HG02973 (cell line): ENCODE measurements at regions not wholly inside any gene's neighbourhood (a gene's known extent, or its start where the extent isn't known, plus 50 kb on each side); places are given as distances from the start of the nearest gene placed in this dataset.

Experiments
- ATAC-seq: cut with Tn5 transposase; IDR thresholded peaks from one replicate; pipeline ENCODE4 v1.9.1; 2021; ENCODE audit warnings: moderate library complexity; ENCODE audit not compliant: unreplicated experiment

- no peak for ATAC-seq
Measured at GRCh38 chr6:105797983-105798453, 288.1 kb upstream of the PRDM1 start.

GRCh38 chr6:105797286-105797979, 288.7 kb upstream of the PRDM1 start:
- ATAC-seq: no peak

- no peak for ATAC-seq
Measured at GRCh38 chr6:105795913-105796517, 290.1 kb upstream of the PRDM1 start.

DNA sequence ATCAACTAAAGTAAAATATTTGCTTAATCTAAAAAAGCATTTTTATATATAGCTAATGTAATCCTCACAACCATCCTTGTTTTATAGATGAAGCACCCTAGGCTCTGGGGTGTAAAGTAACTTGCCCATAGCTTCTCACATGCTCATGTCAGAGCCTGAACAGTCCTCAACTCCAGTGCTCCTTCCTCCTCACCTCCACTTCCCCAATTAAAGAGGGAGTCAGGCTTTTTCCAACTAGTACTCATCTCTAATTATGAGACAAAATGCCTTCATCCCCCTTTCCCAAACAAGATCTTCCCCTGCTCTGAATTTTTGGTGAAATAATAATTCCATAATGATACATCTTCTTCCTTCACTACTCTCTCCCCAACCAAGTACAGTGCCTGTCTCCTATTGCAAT, 290.8 kb upstream of the PRDM1 start:
- ATAC-seq: no peak

- ATAC-seq: no peak
Measured at GRCh38 chr6:105794870-105795269, 291.3 kb upstream of the PRDM1 start.

GRCh38 chr6:105794239-105794638, 291.9 kb upstream of the PRDM1 start:
- no peak for ATAC-seq

DNA sequence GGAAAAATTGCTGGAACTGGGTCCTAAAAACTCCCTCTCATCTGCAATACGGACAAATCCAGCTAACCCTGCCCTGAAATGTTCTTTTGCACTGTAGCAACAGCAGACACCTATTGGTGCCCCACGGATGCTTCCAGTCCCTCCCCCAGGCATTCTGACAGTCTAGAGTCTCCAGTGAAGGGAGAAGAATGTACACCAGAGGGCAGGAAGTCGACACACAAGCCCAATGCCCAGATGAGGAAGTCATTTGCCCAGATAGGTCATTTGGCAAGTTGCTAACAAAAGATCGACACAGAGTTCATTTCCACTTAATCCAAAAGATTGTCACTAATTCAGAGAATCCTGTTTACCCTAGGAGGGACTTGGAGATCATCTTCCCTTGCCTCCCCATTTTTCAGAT, 293.0 kb upstream of the PRDM1 start:
- ATAC-seq: no peak

DNA sequence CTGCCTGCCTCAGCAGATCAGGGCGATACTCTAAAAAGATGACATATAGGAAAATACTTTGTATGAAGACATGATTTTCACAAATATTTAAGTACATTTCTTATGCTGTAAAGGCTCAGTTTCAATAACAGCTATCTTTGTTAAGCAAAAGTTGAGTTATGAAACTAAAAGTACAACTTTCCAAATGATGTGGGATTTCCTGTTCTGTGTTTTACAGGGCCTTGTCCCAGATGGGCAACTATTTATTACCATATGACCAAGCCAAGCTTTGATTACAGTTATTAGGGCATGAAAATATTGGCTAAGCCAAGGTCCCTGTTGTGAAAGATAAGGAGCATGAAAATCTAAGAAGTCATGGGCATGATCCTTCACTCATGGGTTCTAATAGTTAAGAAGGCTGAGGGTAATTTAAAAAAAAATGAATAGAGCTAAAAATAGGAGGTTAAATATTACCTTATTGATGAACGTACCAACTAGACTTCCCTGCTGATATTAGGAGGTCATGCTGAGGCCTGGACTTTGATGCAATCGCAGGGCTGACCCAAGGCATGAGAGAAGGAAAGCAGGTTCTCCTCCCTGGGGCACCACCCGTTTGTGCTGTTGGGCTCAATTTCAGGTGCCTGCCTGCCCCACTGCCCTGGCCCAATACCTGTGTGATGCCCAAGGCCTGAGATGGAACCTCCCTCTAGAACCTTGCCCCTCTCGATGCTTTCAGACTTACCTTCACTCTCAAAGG, 294.4 kb upstream of the PRDM1 start:
- peak; percentile 42 for ATAC-seq

DNA sequence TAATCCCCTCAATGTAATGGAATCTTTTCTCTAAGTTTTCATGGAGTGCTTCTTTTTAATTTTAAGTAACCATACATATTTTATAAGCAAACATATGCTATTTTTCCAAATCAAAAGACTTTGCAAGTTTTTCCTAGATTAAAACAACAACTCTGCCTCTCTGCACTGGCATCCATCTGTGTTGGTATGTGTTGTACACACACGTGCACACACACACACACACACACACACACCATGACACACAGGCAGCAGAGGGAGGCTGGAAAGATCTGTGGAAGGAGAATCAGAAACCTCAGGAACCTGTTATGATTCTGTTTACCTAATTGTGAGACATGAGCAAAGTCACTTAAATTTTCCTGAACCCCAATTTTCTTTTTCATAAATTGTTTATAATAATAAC, 295.0 kb upstream of the PRDM1 start:
- peak; percentile 2 for ATAC-seq

- no peak for ATAC-seq
Measured at GRCh38 chr6:105790635-105791034, 295.5 kb upstream of the PRDM1 start.

- no peak for ATAC-seq
Measured at GRCh38 chr6:105789935-105790334, 296.2 kb upstream of the PRDM1 start.

- ATAC-seq: no peak
Measured at GRCh38 chr6:105787747-105788146, 298.4 kb upstream of the PRDM1 start.

GRCh38 chr6:105786890-105787655, 299.1 kb upstream of the PRDM1 start:
- ATAC-seq: peak; percentile 71

- no peak for ATAC-seq
Measured at GRCh38 chr6:105786449-105786848, 299.7 kb upstream of the PRDM1 start.

- no peak for ATAC-seq
Measured at GRCh38 chr6:105785066-105785811, 300.9 kb upstream of the PRDM1 start.

DNA sequence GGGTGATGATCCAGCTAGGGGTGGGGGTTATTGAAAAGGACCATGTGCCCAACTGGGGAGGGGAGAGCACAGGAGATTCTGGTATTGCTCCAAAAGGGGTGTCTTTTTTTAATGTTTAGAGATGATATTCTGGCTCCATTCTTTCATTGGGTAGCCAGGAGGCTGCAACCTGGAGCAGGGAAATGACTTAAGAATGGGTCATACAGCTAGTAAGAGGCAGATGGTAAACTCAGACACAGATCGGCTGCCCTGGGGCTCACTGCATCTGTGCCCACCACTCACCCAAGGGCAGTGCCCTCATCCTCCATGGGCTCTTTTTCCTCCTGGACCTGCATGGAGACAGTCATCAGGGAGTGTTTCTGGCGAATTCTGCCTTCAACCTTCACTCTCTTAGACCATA, 302.0 kb upstream of the PRDM1 start:
- ATAC-seq: no peak

DNA sequence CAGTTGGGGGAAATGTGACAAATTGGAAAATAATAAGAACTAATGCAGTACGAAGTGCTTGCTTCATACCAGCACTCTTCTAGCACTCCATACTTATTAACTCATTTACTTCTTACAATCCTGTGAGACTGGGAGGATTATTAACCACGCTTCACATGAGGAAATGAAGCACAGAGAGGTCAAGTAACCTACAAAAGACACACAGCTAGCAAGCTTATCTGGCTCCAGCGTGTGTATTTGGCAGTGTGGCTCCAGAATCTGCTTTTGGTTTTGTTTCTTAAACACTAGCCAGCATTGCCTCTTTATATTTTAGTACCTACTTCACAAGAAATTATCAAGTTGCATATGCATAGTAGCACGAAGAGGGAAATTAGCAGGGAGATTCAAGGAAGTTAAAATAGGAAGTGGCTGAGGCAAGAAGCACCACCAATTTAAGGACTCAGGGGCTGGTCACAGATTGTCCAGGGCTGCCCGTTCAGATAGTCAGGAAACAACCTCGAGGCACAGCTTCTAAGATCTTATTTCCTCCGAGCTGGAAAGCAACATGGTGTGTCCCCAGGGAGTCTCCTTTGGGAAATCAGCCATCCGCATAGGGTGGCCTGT, 302.7 kb upstream of the PRDM1 start:
- ATAC-seq: no peak

DNA sequence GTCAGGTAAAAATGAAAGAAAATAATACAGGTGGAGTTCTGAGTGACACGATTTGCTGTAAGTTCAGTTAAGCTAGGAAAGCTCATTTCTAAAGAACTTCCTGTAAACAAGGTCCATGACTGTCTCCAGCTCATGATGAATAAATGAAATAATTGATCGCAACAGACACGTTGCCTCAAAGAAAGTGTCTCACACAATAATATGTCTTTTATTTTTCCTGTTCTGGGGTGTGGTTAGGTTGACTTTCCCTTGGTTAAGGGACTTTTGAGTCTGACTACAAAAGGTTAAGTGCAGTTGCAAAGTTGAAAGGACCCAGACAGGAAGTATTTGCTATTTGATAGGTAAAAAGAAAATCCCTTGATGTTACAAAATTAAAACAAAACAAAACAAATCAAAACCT, 304.2 kb upstream of the PRDM1 start:
- no peak for ATAC-seq

DNA sequence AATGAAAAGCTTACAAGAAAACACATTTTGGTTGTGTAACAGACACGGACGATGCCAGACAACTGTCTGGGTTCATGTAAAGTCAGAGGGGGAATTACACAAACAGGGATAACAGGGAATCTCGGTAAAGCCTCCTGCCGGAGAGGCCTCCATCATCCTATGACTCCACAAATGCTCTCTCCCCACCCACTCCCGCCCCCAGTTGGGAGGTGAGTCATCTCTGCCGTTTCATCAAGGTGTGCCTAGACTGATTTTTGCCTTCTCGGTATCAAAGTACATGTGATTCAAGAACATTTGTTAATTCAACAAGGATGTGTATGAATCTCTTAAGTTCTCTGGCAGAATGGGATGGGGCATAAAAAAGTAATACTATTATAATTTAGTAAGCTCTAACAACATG, 304.9 kb upstream of the PRDM1 start:
- ATAC-seq: no peak

GRCh38 chr6:105780146-105780860, 305.8 kb upstream of the PRDM1 start:
- no peak for ATAC-seq
